Activated T-cell treated with anti-CD3 and anti-CD28 coated beads, Interleukin-2, amount 50 U/mL, for 24 hours (primary cell): ENCODE measurements at regions not wholly inside any gene's neighbourhood (a gene's known extent, or its start where the extent isn't known, plus 50 kb on each side); places are given as distances from the start of the nearest gene placed in this dataset.

Experiments
- DNase-seq: peaks from one replicate; pipeline ENCODE4 v3.0.0-alpha.2; 2020
- H3K27ac Mint-ChIP-seq: 2 replicates; pipeline ENCODE4 v1.8.0; 2020; ENCODE audit warnings: mild to moderate bottlenecking, mixed read lengths
- H3K27me3 Mint-ChIP-seq: 2 replicates; pipeline ENCODE4 v1.8.0; 2020; ENCODE audit warnings: mixed read lengths
- H3K36me3 Mint-ChIP-seq: 2 replicates; pipeline ENCODE4 v1.8.0; 2020; ENCODE audit warnings: low read depth, mixed read lengths
- H3K4me1 Mint-ChIP-seq: 2 replicates; pipeline ENCODE4 v1.8.0; 2020; ENCODE audit warnings: low read depth, mixed read lengths
- H3K4me3 Mint-ChIP-seq: 2 replicates; pipeline ENCODE4 v1.8.0; 2020; ENCODE audit warnings: mild to moderate bottlenecking, moderate library complexity, mixed read lengths
- H3K9me3 Mint-ChIP-seq: 2 replicates; pipeline ENCODE4 v1.8.0; 2020; ENCODE audit warnings: mixed read lengths

GRCh38 chr3:110900576-110900975, 171.0 kb upstream of the NECTIN3 start:
- DNase-seq: no peak
- H3K4me3 Mint-ChIP-seq: no peak overlapping the region
- H3K27ac Mint-ChIP-seq: no peak overlapping the region
- H3K27me3 Mint-ChIP-seq: peaks cover 4% of the 10 kb centered on the region
- H3K4me1 Mint-ChIP-seq: no peaks in the 10 kb centered on the region
- H3K36me3 Mint-ChIP-seq: no peaks in the 10 kb centered on the region
- no peaks in the 10 kb centered on the region for H3K9me3 Mint-ChIP-seq

- peaks cover 4% of the 10 kb centered on the region for H3K27me3 Mint-ChIP-seq
These were observed 170.1 kb upstream of the NECTIN3 start for GRCh38 chr3:110901536-110901935.

DNA sequence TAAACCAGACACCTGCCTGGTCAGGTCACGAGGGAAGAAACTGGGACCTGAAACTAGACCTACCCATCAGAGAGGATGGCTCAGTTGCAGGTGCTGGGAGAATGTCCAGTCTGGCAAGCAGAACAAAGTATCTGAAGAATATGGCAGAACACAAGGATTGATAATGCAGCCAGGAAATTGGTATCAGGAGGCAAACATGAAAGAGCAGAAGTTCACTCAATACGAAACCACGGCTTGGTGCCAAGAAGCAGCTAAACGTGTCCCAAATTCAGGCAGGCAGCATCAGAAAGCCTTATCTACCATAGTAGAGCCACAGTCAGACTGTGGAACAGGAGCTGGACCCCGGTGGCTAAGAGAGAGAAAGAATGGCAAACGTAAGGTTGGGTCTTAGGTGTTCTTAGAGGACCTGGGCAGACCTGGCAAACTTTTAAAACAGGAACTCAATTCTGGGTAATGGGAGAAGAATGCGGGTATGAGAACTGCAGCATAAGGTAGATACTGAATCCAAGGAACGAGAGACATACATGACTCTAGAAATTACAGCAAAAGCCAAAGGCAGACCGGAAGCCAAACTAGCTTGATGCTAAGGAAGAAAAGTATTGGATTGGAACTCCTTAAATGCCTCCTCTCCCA, 169.0 kb upstream of the NECTIN3 start:
- no peak for DNase-seq
- H3K4me3 Mint-ChIP-seq: no peak overlapping the region
- H3K36me3 Mint-ChIP-seq: no peaks in the 10 kb centered on the region
- peaks cover 4% of the 10 kb centered on the region for H3K27me3 Mint-ChIP-seq
- H3K27ac Mint-ChIP-seq: no peak overlapping the region
- H3K9me3 Mint-ChIP-seq: no peaks in the 10 kb centered on the region
- H3K4me1 Mint-ChIP-seq: no peaks in the 10 kb centered on the region

More at GRCh38 chr3:110901536-110901935, 170.1 kb upstream of the NECTIN3 start:
- Mint-ChIP-seq H3K27ac (no peak overlapping the region), H3K9me3 (no peaks in the 10 kb centered on the region), H3K36me3 (no peaks in the 10 kb centered on the region), H3K4me1 (no peaks in the 10 kb centered on the region), H3K4me3 (no peak overlapping the region)
- DNase-seq: no peak

GRCh38 chr3:110903771-110904519, 167.7 kb upstream of the NECTIN3 start:
- Mint-ChIP-seq H3K27me3 (no peaks in the 10 kb centered on the region), H3K4me1 (no peaks in the 10 kb centered on the region), H3K36me3 (no peaks in the 10 kb centered on the region), H3K4me3 (no peak overlapping the region), H3K27ac (no peak overlapping the region), H3K9me3 (no peaks in the 10 kb centered on the region)
- DNase-seq: no peak

GRCh38 chr3:110904520-110904890, 167.1 kb upstream of the NECTIN3 start:
- Mint-ChIP-seq H3K4me1 (no peaks in the 10 kb centered on the region), H3K27ac (no peak overlapping the region), H3K4me3 (no peak overlapping the region), H3K9me3 (no peaks in the 10 kb centered on the region), H3K36me3 (no peaks in the 10 kb centered on the region), H3K27me3 (no peaks in the 10 kb centered on the region)
- no peak for DNase-seq

DNA sequence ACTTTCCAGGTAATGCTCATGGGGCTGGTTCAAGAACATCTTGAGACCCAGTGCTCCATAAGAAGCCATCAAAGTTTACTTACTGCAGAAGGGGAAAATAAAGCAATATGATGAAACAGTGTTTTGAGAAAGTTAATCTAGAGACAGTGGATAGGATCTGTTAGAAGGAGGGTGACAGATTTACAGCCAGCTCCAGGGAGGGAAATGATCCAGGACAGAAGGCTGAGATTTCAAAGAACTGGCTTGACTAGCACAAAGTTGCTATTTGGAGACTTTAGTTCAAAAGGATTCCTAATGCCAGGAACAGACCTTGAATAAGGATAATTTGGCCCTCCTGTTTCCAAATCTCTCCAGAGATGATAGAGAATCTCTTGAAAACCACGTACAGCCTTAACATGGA, 166.5 kb upstream of the NECTIN3 start:
- no peak for DNase-seq
- Mint-ChIP-seq H3K9me3 (no peaks in the 10 kb centered on the region), H3K27me3 (no peaks in the 10 kb centered on the region), H3K36me3 (no peaks in the 10 kb centered on the region), H3K4me1 (no peaks in the 10 kb centered on the region), H3K27ac (no peak overlapping the region), H3K4me3 (no peak overlapping the region)

GRCh38 chr3:110909839-110910238, 161.8 kb upstream of the NECTIN3 start:
- H3K36me3 Mint-ChIP-seq: no peaks in the 10 kb centered on the region
- no peaks in the 10 kb centered on the region for H3K9me3 Mint-ChIP-seq
- no peak overlapping the region for H3K27ac Mint-ChIP-seq
- no peaks in the 10 kb centered on the region for H3K4me1 Mint-ChIP-seq
- no peaks in the 10 kb centered on the region for H3K27me3 Mint-ChIP-seq
- no peak for DNase-seq
- H3K4me3 Mint-ChIP-seq: no peak overlapping the region

- Mint-ChIP-seq H3K4me1 (no peaks in the 10 kb centered on the region), H3K4me3 (no peak overlapping the region), H3K27ac (no peak overlapping the region), H3K27me3 (no peaks in the 10 kb centered on the region), H3K9me3 (no peaks in the 10 kb centered on the region), H3K36me3 (no peaks in the 10 kb centered on the region)
- DNase-seq: no peak
These were observed 161.2 kb upstream of the NECTIN3 start for GRCh38 chr3:110910346-110910955.

- Mint-ChIP-seq H3K9me3 (peaks cover 4% of the 10 kb centered on the region), H3K27ac (no peak overlapping the region), H3K4me1 (no peaks in the 10 kb centered on the region), H3K36me3 (no peaks in the 10 kb centered on the region), H3K4me3 (no peak overlapping the region), H3K27me3 (peaks cover 10% of the 10 kb centered on the region)
- DNase-seq: no peak
These were observed 152.7 kb upstream of the NECTIN3 start for GRCh38 chr3:110918963-110919362.

GRCh38 chr3:110925798-110926197, 145.8 kb upstream of the NECTIN3 start:
- H3K4me3 Mint-ChIP-seq: no peak overlapping the region
- H3K4me1 Mint-ChIP-seq: no peaks in the 10 kb centered on the region
- no peaks in the 10 kb centered on the region for H3K9me3 Mint-ChIP-seq
- H3K27me3 Mint-ChIP-seq: peaks cover 16% of the 10 kb centered on the region
- no peak for DNase-seq
- no peak overlapping the region for H3K27ac Mint-ChIP-seq
- H3K36me3 Mint-ChIP-seq: no peaks in the 10 kb centered on the region

DNA sequence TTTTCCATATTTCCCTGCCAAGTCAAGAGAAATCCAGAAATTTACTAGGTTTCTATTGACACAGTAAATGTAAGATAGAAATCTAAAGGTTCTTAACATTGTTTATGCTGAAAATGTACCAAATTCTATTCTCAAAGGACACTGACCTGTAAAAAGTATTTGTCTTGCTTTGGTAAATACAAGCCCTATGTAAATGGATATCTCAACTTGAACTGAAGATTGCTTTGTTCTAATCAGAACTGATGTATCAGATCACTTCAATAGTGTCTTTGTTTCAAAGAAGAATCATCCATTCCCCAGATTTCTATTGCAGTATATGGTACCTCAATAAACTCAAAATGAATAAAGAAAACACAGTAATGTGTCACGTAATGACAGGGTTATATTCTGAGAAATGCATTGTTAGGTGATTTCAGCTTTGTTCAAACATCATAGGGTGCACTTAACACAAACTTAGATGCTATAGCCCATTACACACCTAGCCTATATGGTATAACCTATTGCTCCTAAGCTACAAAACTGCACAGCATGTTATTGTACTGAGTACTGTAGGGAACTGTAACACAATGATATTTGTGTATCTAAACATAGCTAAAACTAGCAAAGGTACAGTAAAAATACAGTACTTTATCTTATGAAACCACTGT, 143.5 kb upstream of the NECTIN3 start:
- no peaks in the 10 kb centered on the region for H3K4me1 Mint-ChIP-seq
- H3K36me3 Mint-ChIP-seq: no peaks in the 10 kb centered on the region
- H3K27ac Mint-ChIP-seq: no peak overlapping the region
- no peak overlapping the region for H3K4me3 Mint-ChIP-seq
- H3K9me3 Mint-ChIP-seq: no peaks in the 10 kb centered on the region
- no peak for DNase-seq
- peaks cover 12% of the 10 kb centered on the region for H3K27me3 Mint-ChIP-seq

DNA sequence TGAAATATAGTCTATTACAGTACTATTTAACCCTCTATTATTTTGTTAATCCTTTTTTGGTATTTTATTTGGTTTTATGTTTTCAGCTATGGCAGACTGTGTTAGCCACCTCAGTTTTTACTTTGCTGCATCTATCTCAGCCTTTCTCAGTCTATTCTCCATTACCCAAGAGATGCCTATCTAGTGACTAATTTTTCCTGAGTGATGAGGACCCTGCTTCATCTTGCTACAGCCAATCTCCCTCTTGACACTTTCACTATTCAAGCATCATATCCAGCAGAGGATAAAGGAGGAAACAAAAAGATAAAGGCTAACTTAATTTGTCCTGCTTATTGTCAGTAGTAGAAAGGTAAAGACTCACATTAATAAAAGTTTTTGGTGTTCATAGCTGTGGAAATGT, 141.8 kb upstream of the NECTIN3 start:
- H3K27me3 Mint-ChIP-seq: peaks cover 11% of the 10 kb centered on the region
- no peak overlapping the region for H3K4me3 Mint-ChIP-seq
- no peak overlapping the region for H3K27ac Mint-ChIP-seq
- no peaks in the 10 kb centered on the region for H3K36me3 Mint-ChIP-seq
- DNase-seq: no peak
- H3K4me1 Mint-ChIP-seq: no peaks in the 10 kb centered on the region
- H3K9me3 Mint-ChIP-seq: no peaks in the 10 kb centered on the region

- Mint-ChIP-seq H3K36me3 (no peaks in the 10 kb centered on the region), H3K27ac (no peak overlapping the region), H3K27me3 (peaks cover 11% of the 10 kb centered on the region), H3K9me3 (no peaks in the 10 kb centered on the region), H3K4me1 (no peaks in the 10 kb centered on the region), H3K4me3 (no peak overlapping the region)
- no peak for DNase-seq
These were observed 139.0 kb upstream of the NECTIN3 start for GRCh38 chr3:110932567-110932966.

GRCh38 chr3:110933821-110934426, 137.7 kb upstream of the NECTIN3 start:
- no peak overlapping the region for H3K4me3 Mint-ChIP-seq
- H3K27me3 Mint-ChIP-seq: peaks cover 20% of the 10 kb centered on the region
- H3K36me3 Mint-ChIP-seq: no peaks in the 10 kb centered on the region
- no peaks in the 10 kb centered on the region for H3K9me3 Mint-ChIP-seq
- no peak overlapping the region for H3K27ac Mint-ChIP-seq
- no peak for DNase-seq
- no peaks in the 10 kb centered on the region for H3K4me1 Mint-ChIP-seq
